Ovary (tissue), 7 donors: ENCODE measurements at regions not wholly inside any gene's neighbourhood (a gene's known extent, or its start where the extent isn't known, plus 50 kb on each side); places are given as distances from the start of the nearest gene placed in this dataset.
"Not testable (repeated sequence)": the region's sequence is repeated elsewhere in the genome, so short reads cannot be mapped to it uniquely, and the experiment has no call there.

Experiments
- DNase-seq, 5 donors: peaks; one replicate each; pipeline ENCODE4 v3.0.0-alpha.2; 2019 to 2020
- H3K27ac ChIP-seq, 2 donors: fragments of 200-600 bp; one replicate each; pipeline versions ENCODE4 v1.5.1 to v1.8.0; 2019 to 2022
- H3K27me3 ChIP-seq: fragments of 200-600 bp; one replicate; pipeline ENCODE4 v1.8.0; 2022
- H3K36me3 ChIP-seq: fragments of 200-600 bp; sonication (generic); one replicate; pipeline ENCODE4 v1.5.1; 2019
- H3K4me1 ChIP-seq: one replicate; pipeline ENCODE4 v1.8.1; 2013; ENCODE audit warnings: mild to moderate bottlenecking, moderate library complexity; ENCODE audit not compliant: insufficient read depth
- H3K4me3 ChIP-seq: fragments of 200-600 bp; sonication (generic); one replicate; pipeline ENCODE4 v1.5.1; 2017
- H3K9me3 ChIP-seq, 2 donors: fragments of 200-600 bp in 1 of 2; sonication (generic) in 1 of 2; one replicate each; pipeline versions ENCODE4 v1.5.1 to v1.8.1; 2013 to 2019; ENCODE audit warnings: mild to moderate bottlenecking in 1 of 2, moderate library complexity in 1 of 2
- EP300 ChIP-seq: sonication (generic); formaldehyde crosslinking; IDR thresholded peaks from one replicate; pipeline ENCODE4 v1.6.1; 2017; ENCODE audit warnings: antibody characterized with exemption
- POLR2A ChIP-seq: fragments of 450-650 bp; IDR thresholded peaks from one replicate; pipeline ENCODE4 v1.6.1; 2017; ENCODE audit warnings: antibody characterized with exemption, mild to moderate bottlenecking, moderate library complexity
- WGBS, 3 donors: extraction: QIAGEN DNeasy Blood & Tissue Kit in 1 of 3; methylation state at CpG; one replicate each; pipeline versions ENCODE4 v1.1.5 to v1.1.7; 2013 to 2017; 5-methylcytosine and 5-hydroxymethylcytosine counted together
- intact Hi-C, 4 donors: fragments of 100-400 bp; cut with DNase I; formaldehyde crosslinking; loops; one replicate each; pipeline versions ENCODE4 v1.11.0 to v1.15.1; 2022 to 2023
- TF ChIP-seq, protein P1 (sequence below), 3 donors: fragments of 450-650 bp in 2 of 3; fragments of 200-600 bp in 1 of 3; IDR thresholded peaks; one replicate each; pipeline versions ENCODE4 v1.5.1 to v1.8.0; 2016 to 2022; ENCODE audit warnings: antibody characterized with exemption in 3 of 3, mild to moderate bottlenecking in 1 of 3
- donor health status: DM: no; HTN: no; CAD: no; lungs with moderate emphysema.
- donor health status: DM: no; HTN: no; CAD: no.
- donor health status: Bipolar disorder and iron deficiency.
- donor health status: DM: no; HTN: no; CAD: no.
- donor health status: DM: yes; HTN: yes; CAD: no.

DNA sequence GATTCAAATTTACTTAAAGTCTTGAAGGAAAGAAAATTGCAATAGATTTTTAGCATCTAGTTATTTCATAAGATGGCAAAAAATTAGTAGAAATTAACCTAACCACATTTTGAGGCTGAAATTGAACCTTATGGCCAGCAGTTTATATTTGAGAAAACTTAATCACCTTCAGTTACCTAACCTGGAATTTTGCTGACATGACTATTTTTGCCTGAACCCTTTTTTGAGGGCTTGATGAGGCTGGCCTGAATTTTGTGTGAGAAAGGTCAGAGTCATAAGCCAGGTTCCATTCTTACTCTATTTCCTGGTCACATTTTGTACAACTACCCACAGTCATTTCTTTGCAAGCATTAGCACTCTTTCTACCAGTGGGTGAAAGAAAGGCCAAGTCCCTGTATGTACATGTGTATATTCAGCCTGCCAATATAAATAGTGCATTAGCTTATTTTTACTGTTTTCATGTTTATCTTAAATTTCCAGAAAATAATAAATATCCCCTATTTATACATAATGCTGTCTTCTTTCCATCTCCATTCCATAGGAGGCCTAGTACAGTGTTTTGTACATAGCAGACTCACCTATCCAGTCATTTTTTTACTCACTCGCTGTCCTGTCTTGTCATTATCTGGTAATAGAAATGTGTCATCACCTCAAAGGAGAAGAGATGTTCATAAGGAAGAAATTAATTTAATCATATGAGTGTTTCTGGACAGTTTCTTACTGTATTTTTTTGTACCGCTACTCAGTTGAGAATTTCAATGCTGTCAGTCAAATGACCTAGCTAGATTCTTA lies 108.4 kb upstream of the SGCD start:
- no peaks in the 10 kb centered on the region for H3K9me3 ChIP-seq
- no peak overlapping the region for H3K4me3 ChIP-seq
- no peaks in the 10 kb centered on the region for H3K4me1 ChIP-seq
- intact Hi-C loops = no loop called here
- H3K27ac ChIP-seq = no peak overlapping the region
- no peak for DNase-seq
- H3K27me3 ChIP-seq = no peaks in the 10 kb centered on the region
- WGBS, 3 donors = 95 to 98% (median 96%) methylated on average over 2 of the region's 2 CpGs
- no peaks in the 10 kb centered on the region for H3K36me3 ChIP-seq
- TF ChIP-seq, protein P1, sequence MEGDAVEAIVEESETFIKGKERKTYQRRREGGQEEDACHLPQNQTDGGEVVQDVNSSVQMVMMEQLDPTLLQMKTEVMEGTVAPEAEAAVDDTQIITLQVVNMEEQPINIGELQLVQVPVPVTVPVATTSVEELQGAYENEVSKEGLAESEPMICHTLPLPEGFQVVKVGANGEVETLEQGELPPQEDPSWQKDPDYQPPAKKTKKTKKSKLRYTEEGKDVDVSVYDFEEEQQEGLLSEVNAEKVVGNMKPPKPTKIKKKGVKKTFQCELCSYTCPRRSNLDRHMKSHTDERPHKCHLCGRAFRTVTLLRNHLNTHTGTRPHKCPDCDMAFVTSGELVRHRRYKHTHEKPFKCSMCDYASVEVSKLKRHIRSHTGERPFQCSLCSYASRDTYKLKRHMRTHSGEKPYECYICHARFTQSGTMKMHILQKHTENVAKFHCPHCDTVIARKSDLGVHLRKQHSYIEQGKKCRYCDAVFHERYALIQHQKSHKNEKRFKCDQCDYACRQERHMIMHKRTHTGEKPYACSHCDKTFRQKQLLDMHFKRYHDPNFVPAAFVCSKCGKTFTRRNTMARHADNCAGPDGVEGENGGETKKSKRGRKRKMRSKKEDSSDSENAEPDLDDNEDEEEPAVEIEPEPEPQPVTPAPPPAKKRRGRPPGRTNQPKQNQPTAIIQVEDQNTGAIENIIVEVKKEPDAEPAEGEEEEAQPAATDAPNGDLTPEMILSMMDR (IDR thresholded peaks at IDR 0.05) = no peak
- TF ChIP-seq POLR2A = no peak
- TF ChIP-seq EP300 = no peak

DNA sequence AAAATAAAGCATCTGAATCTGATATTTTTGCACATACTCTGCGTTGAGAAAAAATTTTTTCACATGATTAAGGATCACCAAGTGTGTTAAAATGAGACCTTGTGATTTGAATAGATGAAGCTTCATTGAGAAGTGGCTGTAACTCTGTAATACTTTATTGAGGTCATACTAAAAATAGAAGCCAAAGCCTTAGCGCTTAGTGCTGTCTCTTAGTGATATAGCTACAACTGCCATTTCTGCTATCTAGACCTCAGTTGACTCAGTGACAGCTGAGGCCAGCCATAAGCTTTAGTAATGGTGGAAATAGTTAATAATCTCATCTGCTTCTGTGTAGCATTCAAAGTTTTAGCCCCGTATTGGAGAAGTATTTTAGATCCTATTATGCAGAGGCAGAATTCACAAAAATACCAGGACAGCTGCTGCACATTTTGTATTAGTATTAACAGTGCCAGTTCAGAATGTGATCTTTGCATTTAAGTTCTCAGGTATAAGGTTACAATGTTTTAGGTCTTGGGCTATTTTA lies 107.4 kb upstream of the SGCD start:
- Histone ChIP-seq H3K27me3 (no peaks in the 10 kb centered on the region), H3K27ac (no peak overlapping the region), H3K4me1 (no peaks in the 10 kb centered on the region), H3K4me3 (no peak overlapping the region), H3K9me3 (no peaks in the 10 kb centered on the region), H3K36me3 (no peaks in the 10 kb centered on the region)
- DNase-seq = no peak
- intact Hi-C loops = no loop called here
- TF ChIP-seq POLR2A (no peak), EP300 (no peak)
- TF ChIP-seq, protein P1 (IDR thresholded peaks at IDR 0.05) = no peak
- WGBS, 3 donors = 65 to 68% (median 65%) methylated on average over 3 of the region's 3 CpGs

- intact Hi-C loops = no loop called here
- H3K36me3 ChIP-seq = no peaks in the 10 kb centered on the region
- DNase-seq = no peak
- H3K27ac ChIP-seq = no peak overlapping the region
- WGBS, 3 donors = 78 to 80% (median 80%) methylated on average over 2 of the region's 2 CpGs
- no peaks in the 10 kb centered on the region for H3K27me3 ChIP-seq
- TF ChIP-seq EP300 (no peak), POLR2A (no peak)
- TF ChIP-seq, protein P1 (IDR thresholded peaks at IDR 0.05) = no peak
- no peaks in the 10 kb centered on the region for H3K9me3 ChIP-seq
- H3K4me3 ChIP-seq = no peak overlapping the region
- H3K4me1 ChIP-seq = no peaks in the 10 kb centered on the region
These were observed 105.1 kb upstream of the SGCD start for GRCh38 chr5:156221816-156222215.

DNA sequence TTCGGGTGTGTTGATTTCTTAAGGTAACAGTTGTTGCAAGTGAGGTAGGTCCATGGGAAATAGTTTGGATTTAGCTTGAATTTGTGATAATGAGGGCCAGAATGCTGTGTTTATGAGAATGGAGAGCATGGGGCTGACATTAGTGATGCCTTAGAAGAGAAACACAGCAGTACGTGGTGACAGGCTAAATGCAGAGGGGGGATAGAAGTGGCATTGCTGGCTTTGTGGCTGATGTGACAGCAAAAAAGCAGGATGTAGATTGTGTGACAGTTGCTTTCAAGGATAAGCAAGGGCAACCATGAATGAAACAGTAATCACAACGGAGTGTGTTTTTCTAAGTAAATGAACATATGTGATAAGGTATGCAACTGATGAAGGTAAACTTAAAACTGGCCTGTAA lies 103.4 kb upstream of the SGCD start:
- intact Hi-C loops = no loop called here
- 84 to 87% (median 85%) methylated on average over 3 of the region's 3 CpGs for WGBS, 3 donors
- H3K27ac ChIP-seq = no peak overlapping the region
- TF ChIP-seq, protein P1 (IDR thresholded peaks at IDR 0.05) = no peak
- TF ChIP-seq EP300 (no peak), POLR2A (no peak)
- no peak for DNase-seq
- H3K9me3 ChIP-seq = no peaks in the 10 kb centered on the region
- no peak overlapping the region for H3K4me3 ChIP-seq
- H3K27me3 ChIP-seq = no peaks in the 10 kb centered on the region
- H3K36me3 ChIP-seq = no peaks in the 10 kb centered on the region
- H3K4me1 ChIP-seq = no peaks in the 10 kb centered on the region

DNA sequence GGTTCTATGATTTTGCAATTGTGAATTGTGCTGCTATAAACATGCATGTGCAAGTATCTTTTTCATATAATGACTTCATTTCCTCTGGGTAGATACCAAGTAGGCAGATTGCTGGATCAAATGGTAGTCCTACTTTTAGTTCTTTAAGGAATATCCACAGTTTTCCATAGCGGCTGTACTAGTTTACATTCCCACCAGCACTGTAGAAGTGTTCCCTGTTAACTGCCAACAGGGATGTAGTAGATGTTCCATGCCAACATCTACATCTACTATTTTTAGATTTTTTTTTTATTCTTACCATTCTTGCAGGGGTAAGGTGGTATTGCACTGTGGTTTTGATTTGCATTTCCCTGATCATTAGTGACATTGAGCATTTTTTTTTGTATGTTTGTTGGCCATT lies 100.5 kb upstream of the SGCD start:
- H3K27ac ChIP-seq, H3K4me3 ChIP-seq, H3K36me3 ChIP-seq, H3K4me1 ChIP-seq, intact Hi-C loops, H3K9me3 ChIP-seq, H3K27me3 ChIP-seq, DNase-seq: not testable (repeated sequence)
- 88 to 94% (median 90%) methylated on average over 1 of the region's 1 CpG for WGBS, 3 donors
